HG03175 (cell line): ENCODE measurements at regions not wholly inside any gene's neighbourhood (a gene's known extent, or its start where the extent isn't known, plus 50 kb on each side); places are given as distances from the start of the nearest gene placed in this dataset.

Experiments used
- ATAC-seq: cut with Tn5 transposase; IDR thresholded peaks from one replicate; pipeline ENCODE4 v1.9.1; 2021; ENCODE audit warnings: mild to moderate bottlenecking, moderate library complexity; ENCODE audit not compliant: unreplicated experiment

- ATAC-seq: no peak
These were observed 137.9 kb downstream of the BACH1 start for GRCh38 chr21:29436650-29437049.

- no peak for ATAC-seq
These were observed 142.9 kb downstream of the BACH1 start for GRCh38 chr21:29441651-29442050.

GRCh38 chr21:29443411-29444010 is 144.8 kb downstream of the BACH1 start:
- ATAC-seq: no peak

- ATAC-seq: no peak
These were observed 150.0 kb downstream of the BACH1 start for GRCh38 chr21:29448766-29449165.

- no peak for ATAC-seq
These were observed 150.7 kb downstream of the BACH1 start for GRCh38 chr21:29449306-29449950.

- ATAC-seq: no peak
These were observed 151.3 kb downstream of the BACH1 start for GRCh38 chr21:29450058-29450457.

GRCh38 chr21:29453511-29453910 is 154.8 kb downstream of the BACH1 start:
- ATAC-seq: peak; percentile 67

- no peak for ATAC-seq
These were observed 155.5 kb downstream of the BACH1 start for GRCh38 chr21:29454179-29454578.

GRCh38 chr21:29462479-29462878 is 163.8 kb downstream of the BACH1 start:
- no peak for ATAC-seq

- no peak for ATAC-seq
These were observed 166.8 kb downstream of the BACH1 start for GRCh38 chr21:29465546-29465945.

GRCh38 chr21:29466532-29466931 is 167.8 kb downstream of the BACH1 start:
- no peak for ATAC-seq

- ATAC-seq: no peak
These were observed 171.7 kb downstream of the BACH1 start for GRCh38 chr21:29470397-29470796.

GRCh38 chr21:29473808-29474207 is 175.1 kb downstream of the BACH1 start:
- ATAC-seq: no peak

- no peak for ATAC-seq
These were observed 176.6 kb downstream of the BACH1 start for GRCh38 chr21:29475329-29475728.

- ATAC-seq: no peak
These were observed 178.6 kb downstream of the BACH1 start for GRCh38 chr21:29477347-29477746.

- no peak for ATAC-seq
These were observed 179.2 kb downstream of the BACH1 start for GRCh38 chr21:29477941-29478340.

- ATAC-seq: no peak
These were observed 182.4 kb downstream of the BACH1 start for GRCh38 chr21:29481081-29481480.

- ATAC-seq: no peak
These were observed 182.9 kb downstream of the BACH1 start for GRCh38 chr21:29481641-29482040.

- no peak for ATAC-seq
These were observed 187.6 kb downstream of the BACH1 start for GRCh38 chr21:29486306-29486807.
